ENCODE measurements at regions not wholly inside any gene's neighbourhood (a gene's known extent, or its start where the extent isn't known, plus 50 kb on each side); places are given as distances from the start of the nearest gene placed in this dataset.

DNA sequence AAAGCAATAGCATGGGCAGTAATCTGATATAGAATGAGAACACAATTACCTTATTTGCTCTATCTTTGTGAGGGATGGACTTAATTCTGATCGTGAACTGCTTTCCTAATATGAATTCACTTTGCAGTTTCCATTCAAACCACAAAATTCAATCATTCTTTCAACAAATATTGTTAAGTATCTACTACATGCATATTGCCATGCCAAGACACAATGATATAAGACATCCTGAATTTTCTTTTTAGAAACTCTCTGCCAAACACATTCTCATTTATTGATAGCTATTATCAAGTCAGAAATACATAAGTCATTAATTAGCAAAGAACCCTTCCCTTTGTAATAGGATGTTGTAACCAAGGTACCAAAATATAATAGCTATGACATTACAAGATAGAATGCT, 121.6 kb upstream of the TARS1 start:
- TF ChIP-seq EZH2phosphoT487 (IDR thresholded peaks at IDR 0.05; ENCODE audit: borderline replicate concordance, low read length), result no peak
- TF ChIP-seq, protein P1, sequence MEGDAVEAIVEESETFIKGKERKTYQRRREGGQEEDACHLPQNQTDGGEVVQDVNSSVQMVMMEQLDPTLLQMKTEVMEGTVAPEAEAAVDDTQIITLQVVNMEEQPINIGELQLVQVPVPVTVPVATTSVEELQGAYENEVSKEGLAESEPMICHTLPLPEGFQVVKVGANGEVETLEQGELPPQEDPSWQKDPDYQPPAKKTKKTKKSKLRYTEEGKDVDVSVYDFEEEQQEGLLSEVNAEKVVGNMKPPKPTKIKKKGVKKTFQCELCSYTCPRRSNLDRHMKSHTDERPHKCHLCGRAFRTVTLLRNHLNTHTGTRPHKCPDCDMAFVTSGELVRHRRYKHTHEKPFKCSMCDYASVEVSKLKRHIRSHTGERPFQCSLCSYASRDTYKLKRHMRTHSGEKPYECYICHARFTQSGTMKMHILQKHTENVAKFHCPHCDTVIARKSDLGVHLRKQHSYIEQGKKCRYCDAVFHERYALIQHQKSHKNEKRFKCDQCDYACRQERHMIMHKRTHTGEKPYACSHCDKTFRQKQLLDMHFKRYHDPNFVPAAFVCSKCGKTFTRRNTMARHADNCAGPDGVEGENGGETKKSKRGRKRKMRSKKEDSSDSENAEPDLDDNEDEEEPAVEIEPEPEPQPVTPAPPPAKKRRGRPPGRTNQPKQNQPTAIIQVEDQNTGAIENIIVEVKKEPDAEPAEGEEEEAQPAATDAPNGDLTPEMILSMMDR (conservative IDR thresholded peaks at IDR 0.05; ENCODE audit: low read depth, low read length), result no peak
- TF ChIP-seq EZH2 (IDR thresholded peaks at IDR 0.05; ENCODE audit: low read length, unreplicated experiment), result no peak

Measured in PC-3 (cell line).